GM20431 (cell line): ENCODE measurements at regions not wholly inside any gene's neighbourhood (a gene's known extent, or its start where the extent isn't known, plus 50 kb on each side); places are given as distances from the start of the nearest gene placed in this dataset.
"Not testable (repeated sequence)": the region's sequence is repeated elsewhere in the genome, so short reads cannot be mapped to it uniquely, and the experiment has no call there.

Source experiments
- in situ Hi-C: fragments of 300-500 bp; cut with MseI, MboI; formaldehyde crosslinking; loops from one replicate; pipeline ENCODE4 v1.15.0; 2020; ENCODE audit warnings: low sequenced_read_pairs; ENCODE audit not compliant: unreplicated experiment

GRCh38 chr6:147942363-147942762 lies 400.3 kb upstream of the SASH1 start:
- in situ Hi-C loops, result no loop called here

GRCh38 chr6:147944122-147944521 lies 398.5 kb upstream of the SASH1 start:
- in situ Hi-C loops, result no loop called here

GRCh38 chr6:147947521-147947920 lies 395.1 kb upstream of the SASH1 start:
- in situ Hi-C loops, result no loop called here

- in situ Hi-C loops, result no loop called here
These were observed 392.5 kb upstream of the SASH1 start for GRCh38 chr6:147949981-147950622.

GRCh38 chr6:147950623-147950987 lies 392.0 kb upstream of the SASH1 start:
- in situ Hi-C loops, result no loop called here

GRCh38 chr6:147951726-147952125 lies 390.9 kb upstream of the SASH1 start:
- in situ Hi-C loops, result no loop called here

GRCh38 chr6:147954938-147955337 lies 387.7 kb upstream of the SASH1 start:
- in situ Hi-C loops, result no loop called here

GRCh38 chr6:147958683-147959082 lies 384.0 kb upstream of the SASH1 start:
- in situ Hi-C loops, result no loop called here

GRCh38 chr6:147961481-147962141 lies 381.0 kb upstream of the SASH1 start:
- in situ Hi-C loops, result no loop called here

GRCh38 chr6:147965448-147965847 lies 377.2 kb upstream of the SASH1 start:
- in situ Hi-C loops, result not testable (repeated sequence)

- in situ Hi-C loops, result no loop called here
These were observed 371.7 kb upstream of the SASH1 start for GRCh38 chr6:147970970-147971369.

- in situ Hi-C loops, result no loop called here
These were observed 370.2 kb upstream of the SASH1 start for GRCh38 chr6:147972448-147972847.

- in situ Hi-C loops, result no loop called here
These were observed 368.8 kb upstream of the SASH1 start for GRCh38 chr6:147973806-147974205.

- in situ Hi-C loops, result no loop called here
These were observed 368.3 kb upstream of the SASH1 start for GRCh38 chr6:147974376-147974775.

GRCh38 chr6:147977851-147978465 lies 364.7 kb upstream of the SASH1 start:
- in situ Hi-C loops, result no loop called here

- in situ Hi-C loops, result no loop called here
These were observed 362.7 kb upstream of the SASH1 start for GRCh38 chr6:147979966-147980365.

GRCh38 chr6:147983581-147984366 lies 358.9 kb upstream of the SASH1 start:
- in situ Hi-C loops, result no loop called here

GRCh38 chr6:147986846-147987245 lies 355.8 kb upstream of the SASH1 start:
- in situ Hi-C loops, result no loop called here

- in situ Hi-C loops, result no loop called here
These were observed 352.5 kb upstream of the SASH1 start for GRCh38 chr6:147990159-147990558.

GRCh38 chr6:147991961-147992360 lies 350.7 kb upstream of the SASH1 start:
- in situ Hi-C loops, result no loop called here

- in situ Hi-C loops, result no loop called here
These were observed 343.6 kb upstream of the SASH1 start for GRCh38 chr6:147999001-147999540.
